ENCODE measurements at regions not wholly inside any gene's neighbourhood (a gene's known extent, or its start where the extent isn't known, plus 50 kb on each side); places are given as distances from the start of the nearest gene placed in this dataset.

GRCh38 chr10:120014031-120014430 is 121.5 kb downstream of the SEC23IP start:
- BruUV-seq (replicated peaks), result no TSS peak
- FAIRE-seq (no peak), ATAC-seq (no peak), DNase-seq (ENCODE audit: extremely low read depth in 1 of 4, low spot score in 3 of 4) (no peak)
- intact Hi-C loops (cut with micrococcal nuclease) (no loop called here), in situ Hi-C loops (cut with MboI) (no loop called here)
- Histone ChIP-seq H3K9me1 (ENCODE audit: control insufficient read depth, insufficient read depth, low read length) (no peaks in the 10 kb centered on the region), H3K27me3 (ENCODE audit: control insufficient read depth in 2 of 2, insufficient read depth in 2 of 2, low read length in 2 of 2) (peaks cover 0 to 14% of the 10 kb centered on the region in 2 experiments; a peak in 2 of 5 replicates), H3K79me2 (ENCODE audit: control insufficient read depth, insufficient read depth, low read length) (no peaks in the 10 kb centered on the region), H3K9ac (ENCODE audit: insufficient read depth in 1 of 2, low read depth in 2 of 2, low read length in 2 of 2) (no peak overlapping the region), H2AFZ (ENCODE audit: low read depth, low read length) (no peak overlapping the region), H3K4me1 (replicated peaks in 1 of 2; ENCODE audit: control insufficient read depth in 2 of 2, insufficient read depth in 2 of 2, low read length in 2 of 2) (peaks cover 0 to 6% of the 10 kb centered on the region in 2 experiments; a peak in 1 of 5 replicates), H3K4me3 (no peak overlapping the region), H4K20me1 (replicated peaks; ENCODE audit: control insufficient read depth, insufficient read depth, low read length) (no peaks in the 10 kb centered on the region), H3K36me3 (ENCODE audit: control insufficient read depth, insufficient read depth, low read length) (no peaks in the 10 kb centered on the region), H3K4me2 (ENCODE audit: insufficient read depth, low read length) (no peak overlapping the region), H3K27ac (ENCODE audit: extremely low read depth, low read depth, low read length) (no peak overlapping the region), H3K9me3 (replicated peaks; ENCODE audit: control insufficient read depth, insufficient read depth, low read depth, low read length) (no peaks in the 10 kb centered on the region)
- TF ChIP-seq C11orf30 (IDR thresholded peaks at IDR 0.05; ENCODE audit: low read depth) (no peak), E2F8 (IDR thresholded peaks at IDR 0.05; ENCODE audit: low read depth, partially characterized antibody) (no peak), KHSRP (IDR thresholded peaks at IDR 0.05) (no peak), ZNF785 (CRISPR knock-in tag; IDR thresholded peaks at IDR 0.05) (no peak), POLR2G (IDR thresholded peaks at IDR 0.05; ENCODE audit: low read depth, low read length) (no peak), ZFP1 (CRISPR knock-in tag; IDR thresholded peaks at IDR 0.05) (no peak), SRSF7 (optimal IDR thresholded peaks at IDR 0.05; ENCODE audit: low read depth, low read length) (no peak), SRSF3 (IDR thresholded peaks at IDR 0.05; ENCODE audit: insufficient read depth, low read length) (no peak)
- WGBS (ENCODE audit: insufficient coverage, low coverage, missing lambda C conversion rate), result 0% methylated on average over 3 of the region's 3 CpGs
- CTCF ChIA-PET (ENCODE audit: low intra/inter-chr PET ratio), result no interaction called here
- POLR2A ChIA-PET, result no interaction called here
